Endodermal cell (in vitro differentiated cells): ENCODE measurements at regions not wholly inside any gene's neighbourhood (a gene's known extent, or its start where the extent isn't known, plus 50 kb on each side); places are given as distances from the start of the nearest gene placed in this dataset.

Source experiments
- DNase-seq: peaks from one replicate; pipeline ENCODE4 v3.0.0-alpha.2; 2017
- H3K27ac ChIP-seq: 2 replicates; pipeline ENCODE4 v1.5.1; 2013; ENCODE audit warnings: mild to moderate bottlenecking, low read depth, low read length, moderate library complexity
- H3K27me3 ChIP-seq: 2 replicates; pipeline ENCODE4 v1.6.1; 2013; ENCODE audit warnings: mild to moderate bottlenecking, low read length, moderate library complexity; ENCODE audit not compliant: insufficient read depth, control insufficient read depth, poor library complexity, severe bottlenecking
- H3K36me3 ChIP-seq: 2 replicates; pipeline ENCODE4 v1.7.0; 2013; ENCODE audit warnings: mild to moderate bottlenecking, low read length, moderate library complexity; ENCODE audit not compliant: control insufficient read depth, insufficient read depth
- H3K4me1 ChIP-seq: one replicate; pipeline ENCODE4 v1.7.0; 2013; ENCODE audit warnings: low read length; ENCODE audit not compliant: control insufficient read depth, insufficient read depth
- H3K4me3 ChIP-seq: 2 replicates; pipeline ENCODE4 v1.5.1; 2013; ENCODE audit warnings: mild to moderate bottlenecking, low read length, moderate library complexity
- H3K9ac ChIP-seq: 2 replicates; pipeline ENCODE4 v1.6.1; 2013; ENCODE audit warnings: mild to moderate bottlenecking, low read length, moderate library complexity; ENCODE audit not compliant: poor library complexity, severe bottlenecking; ENCODE audit errors: extremely low read depth
- H3K9me3 ChIP-seq: 2 replicates; pipeline ENCODE4 v1.6.1; 2013; ENCODE audit warnings: mild to moderate bottlenecking, low read length, moderate library complexity; ENCODE audit not compliant: control insufficient read depth
- H3K27ac Mint-ChIP-seq: 2 replicates; pipeline ENCODE4 v1.8.0; 2020; ENCODE audit warnings: mixed read lengths
- H3K27me3 Mint-ChIP-seq: 2 replicates; pipeline ENCODE4 v1.8.0; 2021; ENCODE audit warnings: mild to moderate bottlenecking, mixed read lengths; ENCODE audit not compliant: insufficient read depth
- H3K36me3 Mint-ChIP-seq: 2 replicates; pipeline ENCODE4 v1.8.0; 2020; ENCODE audit warnings: low read depth, mixed read lengths
- H3K4me1 Mint-ChIP-seq: 2 replicates; pipeline ENCODE4 v1.8.0; 2020; ENCODE audit warnings: mixed read lengths
- H3K4me3 Mint-ChIP-seq: 2 replicates; pipeline ENCODE4 v1.8.0; 2020; ENCODE audit warnings: mild to moderate bottlenecking, moderate library complexity, mixed read lengths
- H3K9me3 Mint-ChIP-seq: 2 replicates; pipeline ENCODE4 v1.8.0; 2020; ENCODE audit warnings: mild to moderate bottlenecking, mixed read lengths
- WGBS, 2 experiments: methylation state at CpG; one replicate each; pipeline versions ENCODE4 v1.1.5 to v1.1.7; 2013; ENCODE audit warnings: missing lambda C conversion rate in 2 of 2, mixed read lengths in 1 of 2; ENCODE audit not compliant: insufficient coverage in 1 of 2, insufficient read length in 1 of 2; 5-methylcytosine and 5-hydroxymethylcytosine counted together
- TF ChIP-seq, protein P1 (sequence below): fragments of 200-600 bp; sonication (generic); conservative IDR thresholded peaks from 2 replicates; pipeline ENCODE4 v1.5.0; 2021; ENCODE audit warnings: antibody characterized with exemption, mild to moderate bottlenecking

DNA sequence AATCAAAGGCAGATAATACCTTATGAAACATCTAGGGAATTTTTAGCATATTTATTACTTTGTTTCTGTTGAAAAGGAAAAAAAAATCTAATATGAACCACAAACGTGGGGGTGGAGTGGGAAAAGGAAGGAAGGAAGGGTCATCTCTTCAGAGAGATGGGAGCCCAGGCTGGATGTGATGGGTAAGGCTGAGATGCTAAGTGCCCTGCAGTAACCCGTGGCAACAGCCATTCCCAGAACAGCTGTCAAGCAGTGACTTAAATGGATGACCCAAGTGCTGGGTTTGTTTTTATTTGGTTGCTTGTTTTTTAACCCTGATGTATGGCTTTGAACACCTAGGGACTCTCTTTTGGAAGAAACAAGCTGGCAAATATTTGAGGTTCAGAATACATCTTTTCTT is 50.7 kb upstream of the KLF7 start:
- Mint-ChIP-seq H3K36me3 (no peaks in the 10 kb centered on the region), H3K9me3 (no peaks in the 10 kb centered on the region), H3K4me3 (no peak overlapping the region), H3K4me1 (peaks cover 23% of the 10 kb centered on the region), H3K27me3 (peaks cover 4% of the 10 kb centered on the region), H3K27ac (no peak overlapping the region)
- no peak overlapping the region for H3K4me3 ChIP-seq
- 42 to 56% methylated on average over 2 of the region's 2 CpGs for WGBS, 2 experiments
- H3K4me1 ChIP-seq: peaks cover 2% of the 10 kb centered on the region
- no peak for DNase-seq
- H3K9me3 ChIP-seq: no peaks in the 10 kb centered on the region
- peak overlapping the region; percentile 71 for H3K27ac ChIP-seq
- no peaks in the 10 kb centered on the region for H3K27me3 ChIP-seq
- no peaks in the 10 kb centered on the region for H3K36me3 ChIP-seq
- TF ChIP-seq, protein P1, sequence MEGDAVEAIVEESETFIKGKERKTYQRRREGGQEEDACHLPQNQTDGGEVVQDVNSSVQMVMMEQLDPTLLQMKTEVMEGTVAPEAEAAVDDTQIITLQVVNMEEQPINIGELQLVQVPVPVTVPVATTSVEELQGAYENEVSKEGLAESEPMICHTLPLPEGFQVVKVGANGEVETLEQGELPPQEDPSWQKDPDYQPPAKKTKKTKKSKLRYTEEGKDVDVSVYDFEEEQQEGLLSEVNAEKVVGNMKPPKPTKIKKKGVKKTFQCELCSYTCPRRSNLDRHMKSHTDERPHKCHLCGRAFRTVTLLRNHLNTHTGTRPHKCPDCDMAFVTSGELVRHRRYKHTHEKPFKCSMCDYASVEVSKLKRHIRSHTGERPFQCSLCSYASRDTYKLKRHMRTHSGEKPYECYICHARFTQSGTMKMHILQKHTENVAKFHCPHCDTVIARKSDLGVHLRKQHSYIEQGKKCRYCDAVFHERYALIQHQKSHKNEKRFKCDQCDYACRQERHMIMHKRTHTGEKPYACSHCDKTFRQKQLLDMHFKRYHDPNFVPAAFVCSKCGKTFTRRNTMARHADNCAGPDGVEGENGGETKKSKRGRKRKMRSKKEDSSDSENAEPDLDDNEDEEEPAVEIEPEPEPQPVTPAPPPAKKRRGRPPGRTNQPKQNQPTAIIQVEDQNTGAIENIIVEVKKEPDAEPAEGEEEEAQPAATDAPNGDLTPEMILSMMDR: no peak
- no peak overlapping the region for H3K9ac ChIP-seq

DNA sequence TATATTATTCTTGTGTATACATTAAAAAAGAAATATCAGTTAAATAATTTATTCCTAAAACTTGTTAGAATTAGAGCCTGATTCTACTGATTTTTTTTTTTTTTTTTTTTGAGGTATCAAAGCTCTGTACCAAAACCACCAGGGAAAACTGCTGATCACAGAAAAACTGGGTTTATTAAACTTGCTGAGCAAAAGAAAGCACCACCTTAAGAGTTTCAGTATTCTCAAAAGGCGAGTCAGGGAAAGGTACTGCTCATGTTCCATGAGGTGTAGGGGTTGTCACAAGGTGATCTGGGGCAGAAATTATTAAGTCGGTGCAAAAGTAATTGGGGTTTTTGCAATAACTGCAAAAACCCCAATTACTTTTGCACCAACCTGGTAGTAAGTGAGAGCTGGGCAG is 51.7 kb upstream of the KLF7 start:
- H3K36me3 Mint-ChIP-seq: no peaks in the 10 kb centered on the region
- 89 to 100% methylated on average over 1 to 2 of the region's 2 CpGs for WGBS, 2 experiments
- TF ChIP-seq, protein P1: no peak
- Histone ChIP-seq H3K4me1 (peaks cover 2% of the 10 kb centered on the region), H3K36me3 (no peaks in the 10 kb centered on the region), H3K27me3 (no peaks in the 10 kb centered on the region), H3K9me3 (no peaks in the 10 kb centered on the region), H3K27ac (no peak overlapping the region), H3K9ac (no peak overlapping the region), H3K4me3 (no peak overlapping the region)
- H3K27me3 Mint-ChIP-seq: peaks cover 4% of the 10 kb centered on the region
- no peaks in the 10 kb centered on the region for H3K9me3 Mint-ChIP-seq
- peaks cover 32% of the 10 kb centered on the region for H3K4me1 Mint-ChIP-seq
- H3K4me3 Mint-ChIP-seq: no peak overlapping the region
- DNase-seq: no peak
- no peak overlapping the region for H3K27ac Mint-ChIP-seq

DNA sequence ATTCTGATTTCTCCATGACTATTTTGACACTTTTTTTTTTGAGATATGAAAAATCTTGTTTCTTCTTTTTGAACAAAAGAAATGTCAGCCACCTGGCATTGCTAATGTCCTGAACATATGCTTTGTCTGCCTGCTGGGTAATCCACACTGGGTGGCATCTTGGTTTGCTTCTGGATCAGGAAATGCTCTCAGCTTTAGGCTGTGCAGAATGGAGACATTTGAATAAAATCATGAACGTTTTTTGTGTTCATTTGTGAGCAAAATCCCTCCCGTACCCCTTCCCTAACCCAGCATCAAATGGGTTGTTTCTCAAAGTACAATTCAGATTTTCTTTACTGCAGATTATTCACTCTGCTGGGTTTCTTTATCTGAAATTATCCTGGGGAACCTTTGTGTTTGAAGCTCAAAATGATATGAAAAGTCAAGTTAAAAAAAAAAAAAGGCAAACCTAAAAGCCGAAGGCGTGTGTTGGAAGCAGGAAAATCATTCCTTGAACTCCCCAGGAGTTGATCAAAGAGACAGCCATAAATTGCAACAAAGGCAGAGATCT is 53.4 kb upstream of the KLF7 start:
- 77 to 95% methylated on average over 4 of the region's 4 CpGs for WGBS, 2 experiments
- TF ChIP-seq, protein P1: no peak
- Histone ChIP-seq H3K9me3 (no peaks in the 10 kb centered on the region), H3K4me3 (no peak overlapping the region), H3K36me3 (no peaks in the 10 kb centered on the region), H3K9ac (no peak overlapping the region), H3K4me1 (peaks cover 8% of the 10 kb centered on the region), H3K27me3 (no peaks in the 10 kb centered on the region), H3K27ac (peak overlapping the region; percentile 54)
- no peaks in the 10 kb centered on the region for H3K9me3 Mint-ChIP-seq
- H3K4me3 Mint-ChIP-seq: no peak overlapping the region
- no peak overlapping the region for H3K27ac Mint-ChIP-seq
- DNase-seq: no peak
- H3K27me3 Mint-ChIP-seq: no peaks in the 10 kb centered on the region
- no peaks in the 10 kb centered on the region for H3K36me3 Mint-ChIP-seq
- peaks cover 36% of the 10 kb centered on the region for H3K4me1 Mint-ChIP-seq
